ENCODE measurements at regions not wholly inside any gene's neighbourhood (a gene's known extent, or its start where the extent isn't known, plus 50 kb on each side); places are given as distances from the start of the nearest gene placed in this dataset.

DNA sequence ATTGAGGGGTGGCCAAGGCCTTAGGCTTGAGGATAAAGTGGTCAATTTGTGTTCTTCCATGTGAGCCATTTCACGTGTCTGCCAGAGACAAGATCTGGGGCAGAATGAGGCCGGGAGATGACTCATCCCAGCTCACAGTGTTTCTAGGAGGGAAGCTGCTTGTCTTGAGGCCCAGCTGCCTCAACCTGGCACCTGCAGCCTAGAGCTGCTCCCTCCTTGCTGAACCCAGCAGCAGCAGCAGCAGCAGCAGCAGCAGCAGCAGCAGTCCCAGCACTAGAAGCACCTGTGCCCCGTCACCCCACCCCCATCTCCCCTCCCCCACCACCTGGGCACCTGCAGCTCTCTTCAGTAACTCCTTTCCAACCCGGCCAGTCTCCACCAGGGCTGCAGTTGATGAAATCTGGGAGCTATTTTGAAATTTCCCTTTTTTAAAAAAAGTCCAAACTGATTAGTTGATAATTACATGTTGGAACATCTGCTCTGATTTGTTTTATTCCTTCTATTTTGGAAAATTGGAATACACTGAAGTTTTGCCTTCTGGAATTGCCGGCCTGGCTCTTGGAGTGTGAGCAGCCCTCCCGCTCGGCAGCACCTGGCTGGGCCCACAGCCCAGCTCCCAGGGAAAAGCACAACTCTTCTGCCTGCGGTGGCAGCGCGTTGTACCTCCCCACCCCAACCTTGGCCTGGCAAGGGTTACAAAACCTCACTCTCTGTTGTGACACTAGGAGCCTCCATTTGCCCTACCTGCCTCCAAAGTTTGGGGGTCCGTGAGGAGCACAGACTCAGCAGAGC is 143.5 kb downstream of the NXPE2 start:
- Histone ChIP-seq H3K27me3 (ENCODE audit: insufficient read depth, low read length) (no peaks in the 10 kb centered on the region), H3K9me2 (ENCODE audit: insufficient read depth) (no peaks in the 10 kb centered on the region), H2AFZ (ENCODE audit: low read depth, low read length, poor library complexity, severe bottlenecking) (no peak overlapping the region), H3K27ac (ENCODE audit: low read depth, low read length) (no peak overlapping the region), H3K9me3 (ENCODE audit: control insufficient read depth in 1 of 2, insufficient read depth in 1 of 2, low read depth in 1 of 2, low read length in 2 of 2) (no peaks in the 10 kb centered on the region; a peak in 2 of 4 replicates), H3K36me3 (ENCODE audit: control insufficient read depth in 1 of 2, insufficient read depth in 2 of 2, low read length in 2 of 2) (no peaks in the 10 kb centered on the region), H3K79me2 (ENCODE audit: insufficient read depth, low read length) (no peaks in the 10 kb centered on the region), H3K4me3 (replicated peaks in 1 of 2; ENCODE audit: low read depth in 1 of 2, low read length in 2 of 2) (no peak overlapping the region), H4K20me1 (ENCODE audit: insufficient read depth) (no peaks in the 10 kb centered on the region), H3K4me1 (ENCODE audit: control insufficient read depth in 1 of 2, insufficient read depth in 2 of 2, low read length in 2 of 2) (no peaks in the 10 kb centered on the region), H3K4me2 (ENCODE audit: low read length) (no peak overlapping the region), H3K9ac (ENCODE audit: low read length) (no peak overlapping the region)
- intact Hi-C loops (cut with micrococcal nuclease), result no loop called here
- no TSS peak for BruUV-seq (replicated peaks)
- POLR2A ChIA-PET, result no interaction called here
- ATAC-seq (no peak), DNase-seq (ENCODE audit: low read depth, low spot score) (no peak)
- TF ChIP-seq ZNF274 (IDR thresholded peaks at IDR 0.05; ENCODE audit: low read depth, low read length), result no peak
- TF ChIP-seq EZH2phosphoT487 (IDR thresholded peaks at IDR 0.05; ENCODE audit: borderline replicate concordance), result no peak
- TF ChIP-seq ZFX (IDR thresholded peaks at IDR 0.05), result no peak
- TF ChIP-seq SP1 (IDR thresholded peaks at IDR 0.05; ENCODE audit: low read depth), result no peak
- TF ChIP-seq, protein P1, sequence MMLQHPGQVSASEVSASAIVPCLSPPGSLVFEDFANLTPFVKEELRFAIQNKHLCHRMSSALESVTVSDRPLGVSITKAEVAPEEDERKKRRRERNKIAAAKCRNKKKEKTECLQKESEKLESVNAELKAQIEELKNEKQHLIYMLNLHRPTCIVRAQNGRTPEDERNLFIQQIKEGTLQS (IDR thresholded peaks at IDR 0.05), result no peak
- no peak for TF ChIP-seq POLR2AphosphoS5 (IDR thresholded peaks at IDR 0.05; ENCODE audit: low read depth, low read length)
- TF ChIP-seq, protein P2, sequence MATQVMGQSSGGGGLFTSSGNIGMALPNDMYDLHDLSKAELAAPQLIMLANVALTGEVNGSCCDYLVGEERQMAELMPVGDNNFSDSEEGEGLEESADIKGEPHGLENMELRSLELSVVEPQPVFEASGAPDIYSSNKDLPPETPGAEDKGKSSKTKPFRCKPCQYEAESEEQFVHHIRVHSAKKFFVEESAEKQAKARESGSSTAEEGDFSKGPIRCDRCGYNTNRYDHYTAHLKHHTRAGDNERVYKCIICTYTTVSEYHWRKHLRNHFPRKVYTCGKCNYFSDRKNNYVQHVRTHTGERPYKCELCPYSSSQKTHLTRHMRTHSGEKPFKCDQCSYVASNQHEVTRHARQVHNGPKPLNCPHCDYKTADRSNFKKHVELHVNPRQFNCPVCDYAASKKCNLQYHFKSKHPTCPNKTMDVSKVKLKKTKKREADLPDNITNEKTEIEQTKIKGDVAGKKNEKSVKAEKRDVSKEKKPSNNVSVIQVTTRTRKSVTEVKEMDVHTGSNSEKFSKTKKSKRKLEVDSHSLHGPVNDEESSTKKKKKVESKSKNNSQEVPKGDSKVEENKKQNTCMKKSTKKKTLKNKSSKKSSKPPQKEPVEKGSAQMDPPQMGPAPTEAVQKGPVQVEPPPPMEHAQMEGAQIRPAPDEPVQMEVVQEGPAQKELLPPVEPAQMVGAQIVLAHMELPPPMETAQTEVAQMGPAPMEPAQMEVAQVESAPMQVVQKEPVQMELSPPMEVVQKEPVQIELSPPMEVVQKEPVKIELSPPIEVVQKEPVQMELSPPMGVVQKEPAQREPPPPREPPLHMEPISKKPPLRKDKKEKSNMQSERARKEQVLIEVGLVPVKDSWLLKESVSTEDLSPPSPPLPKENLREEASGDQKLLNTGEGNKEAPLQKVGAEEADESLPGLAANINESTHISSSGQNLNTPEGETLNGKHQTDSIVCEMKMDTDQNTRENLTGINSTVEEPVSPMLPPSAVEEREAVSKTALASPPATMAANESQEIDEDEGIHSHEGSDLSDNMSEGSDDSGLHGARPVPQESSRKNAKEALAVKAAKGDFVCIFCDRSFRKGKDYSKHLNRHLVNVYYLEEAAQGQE (IDR thresholded peaks at IDR 0.05; ENCODE audit: low read depth), result no peak
- no peak for TF ChIP-seq CEBPB (IDR thresholded peaks at IDR 0.05; ENCODE audit: low read depth)
- no peak for TF ChIP-seq SIN3A (IDR thresholded peaks at IDR 0.05; ENCODE audit: low read depth)
- no peak for TF ChIP-seq ELF1 (IDR thresholded peaks at IDR 0.05; ENCODE audit: borderline replicate concordance, low read depth)
- TF ChIP-seq, protein P3, sequence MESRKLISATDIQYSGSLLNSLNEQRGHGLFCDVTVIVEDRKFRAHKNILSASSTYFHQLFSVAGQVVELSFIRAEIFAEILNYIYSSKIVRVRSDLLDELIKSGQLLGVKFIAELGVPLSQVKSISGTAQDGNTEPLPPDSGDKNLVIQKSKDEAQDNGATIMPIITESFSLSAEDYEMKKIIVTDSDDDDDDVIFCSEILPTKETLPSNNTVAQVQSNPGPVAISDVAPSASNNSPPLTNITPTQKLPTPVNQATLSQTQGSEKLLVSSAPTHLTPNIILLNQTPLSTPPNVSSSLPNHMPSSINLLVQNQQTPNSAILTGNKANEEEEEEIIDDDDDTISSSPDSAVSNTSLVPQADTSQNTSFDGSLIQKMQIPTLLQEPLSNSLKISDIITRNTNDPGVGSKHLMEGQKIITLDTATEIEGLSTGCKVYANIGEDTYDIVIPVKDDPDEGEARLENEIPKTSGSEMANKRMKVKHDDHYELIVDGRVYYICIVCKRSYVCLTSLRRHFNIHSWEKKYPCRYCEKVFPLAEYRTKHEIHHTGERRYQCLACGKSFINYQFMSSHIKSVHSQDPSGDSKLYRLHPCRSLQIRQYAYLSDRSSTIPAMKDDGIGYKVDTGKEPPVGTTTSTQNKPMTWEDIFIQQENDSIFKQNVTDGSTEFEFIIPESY (IDR thresholded peaks at IDR 0.05; ENCODE audit: extremely low read depth, insufficient replicate concordance, low read length), result no peak
- TF ChIP-seq EZH2 (IDR thresholded peaks at IDR 0.05), result no peak
- TF ChIP-seq RAD21 (IDR thresholded peaks at IDR 0.05; ENCODE audit: low read depth), result no peak
- TF ChIP-seq JUND (IDR thresholded peaks at IDR 0.05), result no peak
- no peak for TF ChIP-seq YY1 (IDR thresholded peaks at IDR 0.05; ENCODE audit: extremely low read depth, insufficient replicate concordance, low read depth, low read length)
- TF ChIP-seq, protein P4, sequence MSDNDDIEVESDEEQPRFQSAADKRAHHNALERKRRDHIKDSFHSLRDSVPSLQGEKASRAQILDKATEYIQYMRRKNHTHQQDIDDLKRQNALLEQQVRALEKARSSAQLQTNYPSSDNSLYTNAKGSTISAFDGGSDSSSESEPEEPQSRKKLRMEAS (IDR thresholded peaks at IDR 0.05), result no peak
- no peak for TF ChIP-seq TCF7L2 (IDR thresholded peaks at IDR 0.05; ENCODE audit: borderline replicate concordance, extremely low read depth, insufficient read depth, insufficient read length)
- TF ChIP-seq SRF (IDR thresholded peaks at IDR 0.05; ENCODE audit: low read depth), result no peak
- no peak for TF ChIP-seq EGR1 (IDR thresholded peaks at IDR 0.05; ENCODE audit: low read depth)
- no peak for TF ChIP-seq CBX3 (IDR thresholded peaks at IDR 0.05; ENCODE audit: low read depth)
- RAD21 ChIA-PET (ENCODE audit: low non-redundant PET in 1 of 2, low total read pairs in 2 of 2, uncharacterized antibody in 2 of 2, unreplicated experiment in 2 of 2), result no interaction called here
- CTCF ChIA-PET, result no interaction called here

Data from HCT116 (cell line).